ENCODE measurements at regions not wholly inside any gene's neighbourhood (a gene's known extent, or its start where the extent isn't known, plus 50 kb on each side); places are given as distances from the start of the nearest gene placed in this dataset.

GRCh38 chr5:2883771-2884170 is 132.3 kb upstream of the IRX2 start:
- TF ChIP-seq CTCF (IDR thresholded peaks at IDR 0.05 in 4 of 5, conservative IDR thresholded peaks at IDR 0.05 in 1 of 5) (no peak), POLR2A (IDR thresholded peaks at IDR 0.05) (no peak)
